Osteoblast (primary cell): ENCODE measurements at regions not wholly inside any gene's neighbourhood (a gene's known extent, or its start where the extent isn't known, plus 50 kb on each side); places are given as distances from the start of the nearest gene placed in this dataset.
A peak's percentile ranks its signal among the peaks of the same experiment; 100 is the strongest.
"Not testable (repeated sequence)": the region's sequence is repeated elsewhere in the genome, so short reads cannot be mapped to it uniquely, and the experiment has no call there.

Experiments used
- DNase-seq: peaks from one replicate; pipeline ENCODE4 v3.0.0; 2011; ENCODE audit warnings: low spot score, mixed read lengths; ENCODE audit not compliant: insufficient read length; ENCODE audit errors: missing footprints
- H2AFZ ChIP-seq: 2 replicates; pipeline ENCODE4 v1.6.0; 2011; ENCODE audit warnings: mild to moderate bottlenecking, low read length
- H3K27ac ChIP-seq: 2 replicates; pipeline ENCODE4 v1.5.1; 2011; ENCODE audit warnings: mild to moderate bottlenecking, low read depth, low read length, moderate library complexity
- H3K27me3 ChIP-seq: 2 replicates; pipeline ENCODE4 v1.6.0; 2012; ENCODE audit warnings: mild to moderate bottlenecking, control low read depth, inconsistent platforms, low read length, moderate library complexity; ENCODE audit not compliant: insufficient read depth
- H3K36me3 ChIP-seq: 2 replicates; pipeline ENCODE4 v1.5.1; 2011; ENCODE audit warnings: mild to moderate bottlenecking, low read length, control low read depth, moderate library complexity; ENCODE audit not compliant: insufficient read depth
- H3K4me1 ChIP-seq: 2 replicates; pipeline ENCODE4 v1.5.1; 2011; ENCODE audit warnings: mild to moderate bottlenecking, low read length, control low read depth, moderate library complexity; ENCODE audit not compliant: insufficient read depth
- H3K4me2 ChIP-seq: 2 replicates; pipeline ENCODE4 v1.6.0; 2011; ENCODE audit warnings: mild to moderate bottlenecking, low read length; ENCODE audit not compliant: insufficient read depth
- H3K4me3 ChIP-seq: fragments of 200-600 bp; sonication (generic); 3 replicates; pipeline ENCODE4 v1.5.1; 2012; ENCODE audit warnings: mild to moderate bottlenecking, low read length, inconsistent platforms; ENCODE audit not compliant: insufficient read depth
- H3K79me2 ChIP-seq: 2 replicates; pipeline ENCODE4 v1.6.0; 2012; ENCODE audit warnings: mild to moderate bottlenecking, low read length, control low read depth, inconsistent platforms; ENCODE audit not compliant: insufficient read depth
- H3K9me3 ChIP-seq: 2 replicates; pipeline ENCODE4 v1.5.1; 2011; ENCODE audit warnings: low read depth, low read length, control low read depth
- H4K20me1 ChIP-seq: 2 replicates; pipeline ENCODE4 v1.6.0; 2012; ENCODE audit warnings: mild to moderate bottlenecking, low read length, control low read depth; ENCODE audit not compliant: insufficient read depth
- CTCF ChIP-seq: IDR thresholded peaks from 2 replicates; pipeline ENCODE4 v1.5.1; 2011; ENCODE audit warnings: mild to moderate bottlenecking, low read depth, low read length, moderate library complexity; ENCODE audit errors: extremely low read depth

GRCh38 chr3:35908366-35909232 is 269.3 kb downstream of the ARPP21 start:
- no peaks in the 10 kb centered on the region for H3K4me1 ChIP-seq
- no peaks in the 10 kb centered on the region for H3K27me3 ChIP-seq
- H3K27ac ChIP-seq, result no peak overlapping the region
- H4K20me1 ChIP-seq, result no peaks in the 10 kb centered on the region
- H3K9me3 ChIP-seq, result no peaks in the 10 kb centered on the region
- H2AFZ ChIP-seq, result no peak overlapping the region
- H3K79me2 ChIP-seq, result no peaks in the 10 kb centered on the region
- no peak for DNase-seq
- no peak overlapping the region for H3K4me3 ChIP-seq
- no peaks in the 10 kb centered on the region for H3K36me3 ChIP-seq
- peak; percentile 83 for TF ChIP-seq CTCF
- H3K4me2 ChIP-seq, result no peak overlapping the region

DNA sequence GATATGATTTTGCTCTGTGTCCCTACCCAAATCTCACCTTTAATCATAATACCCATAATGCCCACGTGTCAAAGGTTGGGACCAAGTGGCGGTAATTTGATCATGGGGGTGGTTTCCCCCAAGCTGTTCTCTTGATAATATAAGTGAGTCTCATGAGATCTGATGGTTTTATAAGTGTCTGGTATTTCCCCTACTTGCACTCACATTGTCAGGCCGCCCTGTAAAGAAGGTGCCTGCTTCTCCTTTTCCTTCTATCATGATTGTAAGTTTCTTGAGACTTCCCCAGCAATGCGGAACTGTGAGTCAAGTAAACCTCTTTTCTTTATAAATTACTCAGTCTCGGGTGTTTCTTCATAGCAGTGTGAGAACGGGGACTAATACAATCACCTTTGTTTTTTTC is 279.8 kb downstream of the ARPP21 start:
- H3K4me1 ChIP-seq, result no peaks in the 10 kb centered on the region
- H3K4me3 ChIP-seq, result no peak overlapping the region
- no peaks in the 10 kb centered on the region for H3K79me2 ChIP-seq
- no peak overlapping the region for H3K4me2 ChIP-seq
- TF ChIP-seq CTCF, result no peak
- H3K36me3 ChIP-seq, result no peaks in the 10 kb centered on the region
- no peak overlapping the region for H3K27ac ChIP-seq
- no peaks in the 10 kb centered on the region for H4K20me1 ChIP-seq
- H3K27me3 ChIP-seq, result no peaks in the 10 kb centered on the region
- H3K9me3 ChIP-seq, result peaks cover 5% of the 10 kb centered on the region
- no peak for DNase-seq
- H2AFZ ChIP-seq, result no peak overlapping the region

- Histone ChIP-seq H3K9me3 (peaks cover 5% of the 10 kb centered on the region), H3K79me2 (no peaks in the 10 kb centered on the region), H3K4me1 (no peaks in the 10 kb centered on the region), H2AFZ (no peak overlapping the region), H3K36me3 (no peaks in the 10 kb centered on the region), H3K4me3 (no peak overlapping the region), H3K4me2 (no peak overlapping the region), H4K20me1 (no peaks in the 10 kb centered on the region), H3K27me3 (no peaks in the 10 kb centered on the region), H3K27ac (no peak overlapping the region)
- no peak for DNase-seq
- no peak for TF ChIP-seq CTCF
Measured at GRCh38 chr3:35921718-35922117, 282.4 kb downstream of the ARPP21 start.

- not testable (repeated sequence) for H3K79me2 ChIP-seq, H3K27me3 ChIP-seq, H3K4me2 ChIP-seq, H4K20me1 ChIP-seq, H3K4me3 ChIP-seq, DNase-seq, H3K9me3 ChIP-seq, H3K27ac ChIP-seq, H3K4me1 ChIP-seq, H3K36me3 ChIP-seq
- H2AFZ ChIP-seq, result peak overlapping the region; percentile 12
- peak; percentile 42 for TF ChIP-seq CTCF
Measured at GRCh38 chr3:35924070-35924469, 284.7 kb downstream of the ARPP21 start.
